ENCODE measurements at regions not wholly inside any gene's neighbourhood (a gene's known extent, or its start where the extent isn't known, plus 50 kb on each side); places are given as distances from the start of the nearest gene placed in this dataset.

- Histone ChIP-seq H3K79me1 (ENCODE audit: low read length) (no peaks in the 10 kb centered on the region), H3K4me1 (ENCODE audit: control insufficient read depth, low read depth, low read length) (no peaks in the 10 kb centered on the region), H3K4me2 (ENCODE audit: low read length) (no peak overlapping the region), H3K23ac (ENCODE audit: low read length) (no peak overlapping the region), H3K9ac (ENCODE audit: low read length) (no peak overlapping the region), H3K4ac (ENCODE audit: low read depth, low read length) (no peak overlapping the region), H2BK15ac (replicated peaks; ENCODE audit: low read depth) (no peak overlapping the region), H2BK120ac (ENCODE audit: low read depth, low read length) (no peak overlapping the region), H3K56ac (ENCODE audit: low read length) (no peak overlapping the region), H2BK5ac (ENCODE audit: low read length) (no peak overlapping the region), H2AK5ac (ENCODE audit: low read length) (no peak overlapping the region), H3K27me3 (ENCODE audit: insufficient read depth, low read length, poor library complexity) (no peaks in the 10 kb centered on the region), H4K5ac (ENCODE audit: low read length) (no peak overlapping the region), H3K18ac (ENCODE audit: low read length) (no peak overlapping the region), H3K79me2 (ENCODE audit: control insufficient read depth, insufficient read depth, low read length) (no peaks in the 10 kb centered on the region), H3K36me3 (ENCODE audit: control insufficient read depth, insufficient read depth, low read length) (no peaks in the 10 kb centered on the region), H4K8ac (ENCODE audit: low read depth, low read length) (no peak overlapping the region), H3K27ac (ENCODE audit: low read depth, low read length) (no peak overlapping the region), H3K4me3 (ENCODE audit: low read length) (no peak overlapping the region)
- no peak for DNase-seq
- WGBS (ENCODE audit: extremely low coverage, insufficient coverage, low lambda C conversion rate): no CpG with 5 or more reads among the region's 2 CpGs
Observed at GRCh38 chr6:145081677-145082076, 653.6 kb downstream of the EPM2A start.

- no CpG with 5 or more reads among the region's 4 CpGs for WGBS (ENCODE audit: extremely low coverage, insufficient coverage, low lambda C conversion rate)
- Histone ChIP-seq H2BK15ac (replicated peaks; ENCODE audit: low read depth) (no peak overlapping the region), H3K79me1 (ENCODE audit: low read length) (no peaks in the 10 kb centered on the region), H3K56ac (ENCODE audit: low read length) (no peak overlapping the region), H3K4ac (ENCODE audit: low read depth, low read length) (no peak overlapping the region), H3K23ac (ENCODE audit: low read length) (no peak overlapping the region), H4K5ac (ENCODE audit: low read length) (no peak overlapping the region), H2AK5ac (ENCODE audit: low read length) (no peak overlapping the region), H3K4me1 (ENCODE audit: control insufficient read depth, low read depth, low read length) (no peaks in the 10 kb centered on the region), H3K79me2 (ENCODE audit: control insufficient read depth, insufficient read depth, low read length) (no peaks in the 10 kb centered on the region), H3K36me3 (ENCODE audit: control insufficient read depth, insufficient read depth, low read length) (no peaks in the 10 kb centered on the region), H2BK120ac (ENCODE audit: low read depth, low read length) (no peak overlapping the region), H2BK5ac (ENCODE audit: low read length) (no peak overlapping the region), H3K27ac (ENCODE audit: low read depth, low read length) (no peak overlapping the region), H3K4me2 (ENCODE audit: low read length) (no peak overlapping the region), H3K9ac (ENCODE audit: low read length) (no peak overlapping the region), H4K8ac (ENCODE audit: low read depth, low read length) (no peak overlapping the region), H3K4me3 (ENCODE audit: low read length) (no peak overlapping the region), H3K18ac (ENCODE audit: low read length) (no peak overlapping the region), H3K27me3 (ENCODE audit: insufficient read depth, low read length, poor library complexity) (no peaks in the 10 kb centered on the region)
- DNase-seq: no peak
Observed at GRCh38 chr6:145082359-145082758, 653.0 kb downstream of the EPM2A start.

GRCh38 chr6:145086197-145086596 is 649.1 kb downstream of the EPM2A start:
- Histone ChIP-seq H4K5ac (ENCODE audit: low read length) (no peak overlapping the region), H3K4me3 (ENCODE audit: low read length) (no peak overlapping the region), H4K8ac (ENCODE audit: low read depth, low read length) (no peak overlapping the region), H3K56ac (ENCODE audit: low read length) (no peak overlapping the region), H2BK15ac (replicated peaks; ENCODE audit: low read depth) (no peak overlapping the region), H3K18ac (ENCODE audit: low read length) (no peak overlapping the region), H3K23ac (ENCODE audit: low read length) (no peak overlapping the region), H3K27ac (ENCODE audit: low read depth, low read length) (no peak overlapping the region), H3K36me3 (ENCODE audit: control insufficient read depth, insufficient read depth, low read length) (no peaks in the 10 kb centered on the region), H3K27me3 (ENCODE audit: insufficient read depth, low read length, poor library complexity) (no peaks in the 10 kb centered on the region), H3K79me2 (ENCODE audit: control insufficient read depth, insufficient read depth, low read length) (no peaks in the 10 kb centered on the region), H2AK5ac (ENCODE audit: low read length) (no peak overlapping the region), H2BK120ac (ENCODE audit: low read depth, low read length) (no peak overlapping the region), H3K4me1 (ENCODE audit: control insufficient read depth, low read depth, low read length) (no peaks in the 10 kb centered on the region), H3K4ac (ENCODE audit: low read depth, low read length) (no peak overlapping the region), H3K79me1 (ENCODE audit: low read length) (no peaks in the 10 kb centered on the region), H3K9ac (ENCODE audit: low read length) (no peak overlapping the region), H2BK5ac (ENCODE audit: low read length) (no peak overlapping the region), H3K4me2 (ENCODE audit: low read length) (no peak overlapping the region)
- DNase-seq: peak; percentile 70
- no CpG with 5 or more reads among the region's 3 CpGs for WGBS (ENCODE audit: extremely low coverage, insufficient coverage, low lambda C conversion rate)

DNA sequence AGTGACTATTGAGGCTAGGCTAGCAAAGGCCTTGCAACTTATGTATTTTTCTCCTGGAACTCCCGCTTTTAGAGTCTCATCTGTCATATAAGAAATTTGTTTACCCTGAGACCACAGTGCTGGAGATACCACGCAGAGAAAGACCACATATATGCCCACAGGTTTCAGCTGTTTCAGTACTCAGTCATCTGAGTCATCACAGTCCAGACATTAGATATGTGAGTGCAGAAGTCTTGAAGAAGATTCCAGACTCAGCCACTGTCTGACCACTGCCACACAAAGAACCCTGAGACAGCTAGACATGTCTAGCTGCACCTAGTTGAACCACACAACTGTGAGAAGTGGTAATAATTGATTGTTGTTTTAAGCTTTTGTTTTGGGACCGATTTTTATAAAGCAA is 648.3 kb downstream of the EPM2A start:
- DNase-seq: no peak
- Histone ChIP-seq H2AK5ac (ENCODE audit: low read length) (no peak overlapping the region), H3K4ac (ENCODE audit: low read depth, low read length) (no peak overlapping the region), H3K27me3 (ENCODE audit: insufficient read depth, low read length, poor library complexity) (no peaks in the 10 kb centered on the region), H3K79me2 (ENCODE audit: control insufficient read depth, insufficient read depth, low read length) (no peaks in the 10 kb centered on the region), H3K36me3 (ENCODE audit: control insufficient read depth, insufficient read depth, low read length) (no peaks in the 10 kb centered on the region), H3K23ac (ENCODE audit: low read length) (no peak overlapping the region), H3K4me3 (ENCODE audit: low read length) (no peak overlapping the region), H4K8ac (ENCODE audit: low read depth, low read length) (no peak overlapping the region), H4K5ac (ENCODE audit: low read length) (no peak overlapping the region), H3K56ac (ENCODE audit: low read length) (no peak overlapping the region), H2BK120ac (ENCODE audit: low read depth, low read length) (no peak overlapping the region), H3K4me2 (ENCODE audit: low read length) (no peak overlapping the region), H2BK5ac (ENCODE audit: low read length) (no peak overlapping the region), H3K9ac (ENCODE audit: low read length) (no peak overlapping the region), H3K4me1 (ENCODE audit: control insufficient read depth, low read depth, low read length) (no peaks in the 10 kb centered on the region), H3K18ac (ENCODE audit: low read length) (peak overlapping the region; percentile 51), H3K27ac (ENCODE audit: low read depth, low read length) (no peak overlapping the region), H2BK15ac (replicated peaks; ENCODE audit: low read depth) (peak overlapping the region; percentile 3), H3K79me1 (ENCODE audit: low read length) (no peaks in the 10 kb centered on the region)
- WGBS (ENCODE audit: extremely low coverage, insufficient coverage, low lambda C conversion rate): no CpG with 5 or more reads among the region's 3 CpGs

GRCh38 chr6:145090801-145091585 is 644.3 kb downstream of the EPM2A start:
- H2BK120ac ChIP-seq (ENCODE audit: low read depth, low read length): no peak overlapping the region
- no peak overlapping the region for H3K18ac ChIP-seq (ENCODE audit: low read length)
- H3K27ac ChIP-seq (ENCODE audit: low read depth, low read length): no peak overlapping the region
- no peak overlapping the region for H3K56ac ChIP-seq (ENCODE audit: low read length)
- H3K4me1 ChIP-seq (ENCODE audit: control insufficient read depth, low read depth, low read length): no peaks in the 10 kb centered on the region
- H3K4ac ChIP-seq (ENCODE audit: low read depth, low read length): no peak overlapping the region
- H2BK5ac ChIP-seq (ENCODE audit: low read length): no peak overlapping the region
- H3K79me2 ChIP-seq (ENCODE audit: control insufficient read depth, insufficient read depth, low read length): no peaks in the 10 kb centered on the region
- H4K5ac ChIP-seq (ENCODE audit: low read length): no peak overlapping the region
- no peaks in the 10 kb centered on the region for H3K36me3 ChIP-seq (ENCODE audit: control insufficient read depth, insufficient read depth, low read length)
- no peaks in the 10 kb centered on the region for H3K79me1 ChIP-seq (ENCODE audit: low read length)
- no peak overlapping the region for H2AK5ac ChIP-seq (ENCODE audit: low read length)
- H4K8ac ChIP-seq (ENCODE audit: low read depth, low read length): no peak overlapping the region
- no peak overlapping the region for H2BK15ac ChIP-seq (replicated peaks; ENCODE audit: low read depth)
- no peak overlapping the region for H3K9ac ChIP-seq (ENCODE audit: low read length)
- H3K27me3 ChIP-seq (ENCODE audit: insufficient read depth, low read length, poor library complexity): no peaks in the 10 kb centered on the region
- DNase-seq: no peak
- H3K4me2 ChIP-seq (ENCODE audit: low read length): no peak overlapping the region
- H3K4me3 ChIP-seq (ENCODE audit: low read length): no peak overlapping the region
- WGBS (ENCODE audit: extremely low coverage, insufficient coverage, low lambda C conversion rate): no CpG with 5 or more reads among the region's 4 CpGs
- no peak overlapping the region for H3K23ac ChIP-seq (ENCODE audit: low read length)
